ENCODE measurements at regions not wholly inside any gene's neighbourhood (a gene's known extent, or its start where the extent isn't known, plus 50 kb on each side); places are given as distances from the start of the nearest gene placed in this dataset.

DNA sequence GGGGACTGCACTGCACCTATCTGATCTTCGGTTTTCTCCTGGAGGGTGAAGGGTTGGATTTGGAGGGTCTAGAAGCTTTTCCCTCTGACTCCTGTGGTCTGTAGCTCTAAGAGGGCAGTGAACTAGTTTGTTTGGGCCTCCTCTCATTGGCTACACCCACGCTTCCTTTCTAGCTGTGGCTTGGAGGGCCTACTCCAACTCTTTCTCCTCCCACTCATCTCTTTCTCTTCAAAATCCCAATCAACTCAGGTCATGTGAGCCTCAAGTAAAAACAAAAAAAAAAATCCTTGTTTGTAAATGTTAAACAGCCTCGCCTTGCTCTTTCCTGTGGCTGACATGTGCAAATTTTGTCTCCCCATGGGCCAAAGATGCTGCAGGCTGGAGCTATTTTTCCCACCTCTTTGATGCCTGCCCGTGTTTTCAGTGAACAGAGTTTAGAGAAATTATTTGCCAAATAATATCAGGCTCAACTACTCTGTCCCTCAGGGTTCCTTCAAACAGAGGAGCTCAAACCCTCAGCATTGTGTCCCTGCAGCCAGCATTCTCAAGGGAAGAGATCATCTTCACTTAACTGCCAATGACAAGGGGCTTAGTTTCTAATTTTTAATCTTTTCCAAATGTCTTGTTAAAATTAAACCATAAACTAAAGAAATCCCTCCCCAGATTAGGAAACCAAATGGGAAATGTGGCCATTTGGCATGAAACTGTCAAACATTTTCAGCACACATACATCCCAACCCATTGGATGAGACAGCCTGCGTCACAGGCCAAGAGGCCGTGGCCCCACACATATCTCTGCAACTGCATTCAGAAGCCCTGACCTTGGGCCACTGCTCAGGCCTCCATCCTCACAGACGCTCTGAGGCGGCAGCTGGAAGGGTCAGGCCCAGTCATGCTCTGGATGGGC, 114.8 kb upstream of the THBS1 start:
- Mint-ChIP-seq H3K27ac (no peak overlapping the region), H3K9me3 (peaks cover 0 to 9% (median 2%) of the 10 kb centered on the region in 7 donors), H3K36me3 (peaks cover 3 to 7% of the 10 kb centered on the region in 2 donors), H3K27me3 (ENCODE audit: low read depth in 3 of 3) (no peaks in the 10 kb centered on the region), H3K4me1 (peaks cover 33% of the 10 kb centered on the region), H3K4me3 (no peak overlapping the region)
- Histone ChIP-seq H3K9ac (ENCODE audit: insufficient read depth, low read length, poor library complexity, severe bottlenecking) (no peak overlapping the region), H3K36me3 (replicated peaks in 1 of 2; ENCODE audit: control insufficient read depth in 1 of 2, insufficient read depth in 2 of 2, low read length in 2 of 2) (no peaks in the 10 kb centered on the region), H3K79me2 (ENCODE audit: insufficient read depth, low read length) (no peaks in the 10 kb centered on the region), H3K4me2 (replicated peaks; ENCODE audit: extremely low read depth, low read length, poor library complexity, severe bottlenecking) (no peak overlapping the region), H3K9me3 (replicated peaks in 1 of 2; ENCODE audit: control insufficient read depth in 1 of 2, insufficient read depth in 1 of 2, low read length in 2 of 2) (peaks cover 0 to 3% of the 10 kb centered on the region in 2 donors), H4K20me1 (ENCODE audit: insufficient read depth, low read length) (no peaks in the 10 kb centered on the region), H3K27me3 (ENCODE audit: control insufficient read depth in 2 of 2, insufficient read depth in 2 of 2, low read length in 2 of 2) (no peaks in the 10 kb centered on the region), H2AFZ (ENCODE audit: insufficient read depth, low read depth, low read length, poor library complexity, severe bottlenecking) (no peak overlapping the region), H3K4me1 (ENCODE audit: control insufficient read depth in 1 of 2, insufficient read depth in 2 of 2, low read length in 2 of 2) (peaks cover 30 to 42% of the 10 kb centered on the region in 2 donors), H3K4me3 (replicated peaks in 1 of 3; ENCODE audit: low read depth in 2 of 3, low read length in 3 of 3) (no peak overlapping the region), H3K27ac (ENCODE audit: low read depth in 1 of 2, low read length in 2 of 2) (no peak overlapping the region)
- TF ChIP-seq, protein P1, sequence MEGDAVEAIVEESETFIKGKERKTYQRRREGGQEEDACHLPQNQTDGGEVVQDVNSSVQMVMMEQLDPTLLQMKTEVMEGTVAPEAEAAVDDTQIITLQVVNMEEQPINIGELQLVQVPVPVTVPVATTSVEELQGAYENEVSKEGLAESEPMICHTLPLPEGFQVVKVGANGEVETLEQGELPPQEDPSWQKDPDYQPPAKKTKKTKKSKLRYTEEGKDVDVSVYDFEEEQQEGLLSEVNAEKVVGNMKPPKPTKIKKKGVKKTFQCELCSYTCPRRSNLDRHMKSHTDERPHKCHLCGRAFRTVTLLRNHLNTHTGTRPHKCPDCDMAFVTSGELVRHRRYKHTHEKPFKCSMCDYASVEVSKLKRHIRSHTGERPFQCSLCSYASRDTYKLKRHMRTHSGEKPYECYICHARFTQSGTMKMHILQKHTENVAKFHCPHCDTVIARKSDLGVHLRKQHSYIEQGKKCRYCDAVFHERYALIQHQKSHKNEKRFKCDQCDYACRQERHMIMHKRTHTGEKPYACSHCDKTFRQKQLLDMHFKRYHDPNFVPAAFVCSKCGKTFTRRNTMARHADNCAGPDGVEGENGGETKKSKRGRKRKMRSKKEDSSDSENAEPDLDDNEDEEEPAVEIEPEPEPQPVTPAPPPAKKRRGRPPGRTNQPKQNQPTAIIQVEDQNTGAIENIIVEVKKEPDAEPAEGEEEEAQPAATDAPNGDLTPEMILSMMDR (IDR thresholded peaks at IDR 0.05) = no peak
- 95% methylated on average over 6 of the region's 8 CpGs for WGBS (ENCODE audit: insufficient coverage)
- no peak for DNase-seq
- intact Hi-C loops (cut with micrococcal nuclease) = loop anchor here (5.0 to 10.0 kb wide), 4 partner anchors 39 to 109 kb away; no protein-coding TSS in a partner anchor

- H3K27ac Mint-ChIP-seq = no peak overlapping the region
- intact Hi-C loops (cut with micrococcal nuclease) = loop anchor here (5.0 to 10.0 kb wide), 4 partner anchors 39 to 108 kb away; no protein-coding TSS in a partner anchor
- H3K9me3 ChIP-seq (replicated peaks in 1 of 2; ENCODE audit: control insufficient read depth in 1 of 2, insufficient read depth in 1 of 2, low read length in 2 of 2) = peaks cover 0 to 3% of the 10 kb centered on the region in 2 donors
- no peak overlapping the region for H3K4me2 ChIP-seq (replicated peaks; ENCODE audit: extremely low read depth, low read length, poor library complexity, severe bottlenecking)
- H3K27me3 ChIP-seq (ENCODE audit: control insufficient read depth in 2 of 2, insufficient read depth in 2 of 2, low read length in 2 of 2) = no peaks in the 10 kb centered on the region
- no peak overlapping the region for H3K4me3 Mint-ChIP-seq
- no peaks in the 10 kb centered on the region for H4K20me1 ChIP-seq (ENCODE audit: insufficient read depth, low read length)
- 100% methylated on average over 4 of the region's 5 CpGs for WGBS (ENCODE audit: insufficient coverage)
- no peaks in the 10 kb centered on the region for H3K27me3 Mint-ChIP-seq (ENCODE audit: low read depth in 3 of 3)
- no peak overlapping the region for H3K9ac ChIP-seq (ENCODE audit: insufficient read depth, low read length, poor library complexity, severe bottlenecking)
- peaks cover 33% of the 10 kb centered on the region for H3K4me1 Mint-ChIP-seq
- no peak for DNase-seq
- H3K36me3 ChIP-seq (replicated peaks in 1 of 2; ENCODE audit: control insufficient read depth in 1 of 2, insufficient read depth in 2 of 2, low read length in 2 of 2) = no peaks in the 10 kb centered on the region
- no peak overlapping the region for H3K27ac ChIP-seq (ENCODE audit: low read depth in 1 of 2, low read length in 2 of 2)
- no peak overlapping the region for H2AFZ ChIP-seq (ENCODE audit: insufficient read depth, low read depth, low read length, poor library complexity, severe bottlenecking)
- TF ChIP-seq, protein P1 (IDR thresholded peaks at IDR 0.05) = no peak
- peaks cover 30 to 42% of the 10 kb centered on the region in 2 donors for H3K4me1 ChIP-seq (ENCODE audit: control insufficient read depth in 1 of 2, insufficient read depth in 2 of 2, low read length in 2 of 2)
- peaks cover 3 to 7% of the 10 kb centered on the region in 2 donors for H3K36me3 Mint-ChIP-seq
- no peaks in the 10 kb centered on the region for H3K79me2 ChIP-seq (ENCODE audit: insufficient read depth, low read length)
- H3K9me3 Mint-ChIP-seq = peaks cover 0 to 9% (median 2%) of the 10 kb centered on the region in 7 donors
- H3K4me3 ChIP-seq (replicated peaks in 1 of 3; ENCODE audit: low read depth in 2 of 3, low read length in 3 of 3) = no peak overlapping the region
These were observed 114.2 kb upstream of the THBS1 start for GRCh38 chr15:39466750-39467105.
